T-helper 1 cell treated with Interleukin-12 subunit alpha and Interleukin-12 subunit beta and Interleukin-4 antibody, amounts not matched to agents 30 ng/mL and 1 ng/mL, for 36 hours (primary cell): ENCODE measurements at regions not wholly inside any gene's neighbourhood (a gene's known extent, or its start where the extent isn't known, plus 50 kb on each side); places are given as distances from the start of the nearest gene placed in this dataset.

Experiments
- intact Hi-C: fragments of 100-400 bp; cut with micrococcal nuclease; formaldehyde crosslinking; loops from one replicate; pipeline ENCODE4 v1.15.1; 2024

DNA sequence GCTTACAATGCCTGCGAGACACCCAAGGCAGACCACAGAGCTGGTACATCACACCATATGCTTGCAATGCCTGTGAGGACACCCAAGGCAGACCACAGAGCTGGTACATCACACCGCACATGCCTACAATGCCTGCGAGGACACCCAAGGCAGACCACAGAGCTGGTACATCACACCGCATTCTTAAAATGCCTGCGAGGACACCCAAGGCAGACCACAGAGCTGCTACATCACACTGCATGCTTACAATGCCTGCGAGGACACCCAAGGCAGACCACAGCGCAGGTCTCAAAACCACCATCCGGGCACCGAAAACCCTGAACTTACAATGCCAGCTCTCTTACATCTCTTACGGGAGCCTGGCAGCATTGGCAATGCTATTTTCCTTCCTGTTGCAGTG lies 799.6 kb downstream of the GALR1 start:
- intact Hi-C loops: no loop called here

DNA sequence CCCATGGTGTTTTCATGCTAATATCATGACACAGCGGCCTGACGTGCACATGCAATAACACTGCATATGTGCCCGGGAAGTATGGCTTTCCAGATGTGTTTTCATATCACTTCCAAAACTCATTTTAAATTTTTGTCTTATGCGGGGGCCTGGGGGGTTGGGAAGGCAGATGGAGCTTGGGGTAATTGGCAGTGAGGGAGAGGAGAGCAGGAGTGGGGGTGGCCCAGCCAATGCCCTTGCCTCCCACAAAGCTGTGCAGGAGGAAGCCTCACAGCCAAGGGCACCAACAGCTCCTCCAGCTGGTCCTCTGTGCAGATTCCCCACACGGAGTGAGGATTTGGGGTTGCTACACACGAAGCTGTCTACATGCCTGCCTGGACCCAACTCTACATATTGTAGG lies 805.2 kb downstream of the GALR1 start:
- intact Hi-C loops: no loop called here

DNA sequence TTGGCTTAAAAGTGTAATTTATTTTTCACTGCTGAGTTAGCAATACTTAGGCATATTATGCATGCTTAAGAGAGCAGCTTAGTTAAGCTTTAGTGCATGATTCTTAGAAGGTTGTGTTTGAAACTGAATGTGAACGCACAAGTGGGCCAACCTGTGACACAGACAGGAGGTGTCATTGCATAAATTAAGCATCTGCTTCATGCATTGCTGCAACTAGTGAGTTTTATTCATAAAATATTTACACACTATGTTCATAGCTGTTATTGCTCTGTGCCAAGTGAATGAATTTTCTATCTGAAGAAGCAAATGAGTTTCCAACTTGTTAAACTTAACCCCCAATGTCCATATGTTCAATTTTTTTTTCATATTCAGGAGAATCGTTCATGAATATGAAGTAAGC lies 806.4 kb downstream of the GALR1 start:
- intact Hi-C loops: no loop called here

DNA sequence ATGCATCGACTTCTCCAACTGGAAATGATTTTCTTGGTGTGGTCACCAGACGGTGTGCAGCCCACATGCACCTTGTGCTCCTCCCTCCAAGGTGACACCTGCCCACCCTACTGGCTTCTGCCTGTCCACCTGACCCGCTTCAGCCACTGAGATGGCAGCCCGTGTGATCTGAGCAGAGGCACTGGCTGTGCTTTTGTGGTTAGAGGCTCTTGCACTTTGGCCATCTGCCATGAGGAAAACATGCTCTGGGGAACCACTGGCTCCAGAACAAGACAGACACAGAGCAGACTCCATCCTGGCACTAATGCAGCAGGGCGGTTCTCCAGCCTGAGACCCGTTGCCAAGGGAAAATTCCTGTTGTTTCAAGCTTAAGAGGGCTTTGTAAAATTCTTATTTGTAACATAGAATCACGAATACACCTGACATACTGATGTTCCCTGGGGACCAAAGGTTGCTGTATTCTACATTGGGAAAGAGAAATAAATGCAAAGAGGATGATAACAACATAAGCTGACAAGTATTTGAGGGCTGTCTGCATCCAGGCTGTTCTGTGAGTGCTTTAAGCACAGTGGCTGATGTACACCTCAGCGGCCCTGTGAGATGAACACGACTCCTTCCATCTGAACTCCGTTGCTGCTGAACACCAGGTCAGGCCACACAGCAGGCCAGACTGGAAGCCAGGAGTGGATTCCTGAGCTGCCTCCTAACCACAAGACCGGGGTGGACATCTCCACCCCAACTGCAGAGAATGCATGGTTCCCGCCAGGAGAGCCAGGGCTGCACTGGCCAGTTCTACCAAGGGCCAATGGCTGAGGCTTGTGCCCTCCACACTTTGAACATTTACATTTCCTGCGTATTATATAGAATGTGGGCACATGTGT lies 820.4 kb downstream of the GALR1 start:
- intact Hi-C loops: no loop called here

DNA sequence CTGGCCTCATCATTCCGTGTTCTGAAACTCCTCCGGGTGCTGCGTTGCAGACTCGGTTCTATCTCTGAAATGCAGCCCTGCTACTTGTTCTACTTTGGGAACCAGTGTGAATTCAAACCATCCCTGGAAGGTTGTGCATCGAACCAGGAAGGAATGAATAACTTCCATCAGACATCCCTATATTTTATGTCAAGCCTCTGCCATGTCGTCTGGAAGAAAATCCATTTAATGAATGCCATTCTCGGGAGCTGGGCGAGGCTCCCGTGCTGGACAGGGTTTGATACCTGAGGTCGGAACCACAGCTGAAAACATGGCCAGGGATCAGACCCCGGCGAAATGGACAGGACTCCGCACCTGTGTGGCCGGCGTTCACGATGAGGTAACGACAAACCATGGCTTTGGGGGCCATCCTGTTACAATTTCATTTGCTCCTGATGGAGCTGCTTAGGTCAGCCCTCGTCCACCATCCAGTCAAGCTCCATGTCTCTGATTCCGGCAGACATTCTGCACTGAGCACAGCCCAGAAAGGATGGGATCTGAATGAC lies 821.6 kb downstream of the GALR1 start:
- intact Hi-C loops: no loop called here

DNA sequence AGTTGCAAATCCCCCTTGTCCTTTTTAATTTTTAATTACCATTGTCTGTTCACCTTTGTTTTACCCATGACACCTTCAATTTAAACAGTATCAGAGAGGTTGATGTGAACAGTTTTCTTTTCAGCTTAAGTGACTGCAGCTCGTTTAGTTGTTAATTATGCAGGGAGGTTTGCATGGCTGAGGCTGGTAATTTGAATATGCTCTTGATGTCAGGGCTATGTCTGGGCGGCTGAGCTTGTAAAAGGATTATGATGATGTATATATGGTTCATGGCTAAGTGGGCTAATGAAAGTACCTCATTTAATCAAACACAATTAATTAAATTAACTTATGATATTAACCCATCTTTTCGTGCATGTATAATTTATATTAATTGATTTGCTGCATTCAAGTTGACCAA lies 822.1 kb downstream of the GALR1 start:
- intact Hi-C loops: no loop called here

DNA sequence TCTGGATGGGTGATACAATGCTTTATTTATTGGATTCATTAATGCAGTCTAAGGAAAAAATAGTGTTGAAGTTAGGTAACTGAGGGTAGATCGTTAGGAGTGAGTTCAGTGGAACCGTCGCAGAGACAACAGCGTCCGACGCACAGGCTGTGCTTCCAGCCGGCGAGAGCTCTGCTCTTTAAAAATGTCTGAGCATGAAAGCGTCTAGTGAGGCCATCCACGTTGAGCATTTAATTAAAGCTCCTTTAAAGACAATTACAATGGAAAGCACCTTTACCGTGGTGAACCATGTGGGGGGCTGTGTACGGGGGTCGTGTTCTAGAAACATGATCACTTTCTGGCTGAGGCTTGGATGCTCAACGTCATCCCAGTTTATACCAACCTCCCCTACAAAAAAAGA lies 822.7 kb downstream of the GALR1 start:
- intact Hi-C loops: no loop called here

DNA sequence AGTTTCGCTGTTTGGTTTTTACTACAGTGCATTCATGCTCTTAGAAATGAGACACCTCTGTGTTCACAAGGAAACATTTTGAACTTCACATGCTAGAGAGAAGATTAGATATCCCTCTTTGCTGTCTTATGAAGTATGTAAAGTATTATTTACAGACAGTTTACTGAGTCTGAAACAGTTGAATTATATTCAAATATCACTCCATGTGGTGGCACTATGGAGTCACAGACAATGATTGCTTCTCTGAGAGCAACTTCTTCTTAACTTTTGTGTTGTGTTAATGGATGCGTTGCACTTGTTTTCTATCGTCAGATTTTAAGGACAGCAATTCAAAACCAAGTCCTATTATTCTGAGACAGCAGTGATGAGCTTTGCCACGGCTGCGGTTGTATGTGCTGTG lies 823.6 kb downstream of the GALR1 start:
- intact Hi-C loops: no loop called here

DNA sequence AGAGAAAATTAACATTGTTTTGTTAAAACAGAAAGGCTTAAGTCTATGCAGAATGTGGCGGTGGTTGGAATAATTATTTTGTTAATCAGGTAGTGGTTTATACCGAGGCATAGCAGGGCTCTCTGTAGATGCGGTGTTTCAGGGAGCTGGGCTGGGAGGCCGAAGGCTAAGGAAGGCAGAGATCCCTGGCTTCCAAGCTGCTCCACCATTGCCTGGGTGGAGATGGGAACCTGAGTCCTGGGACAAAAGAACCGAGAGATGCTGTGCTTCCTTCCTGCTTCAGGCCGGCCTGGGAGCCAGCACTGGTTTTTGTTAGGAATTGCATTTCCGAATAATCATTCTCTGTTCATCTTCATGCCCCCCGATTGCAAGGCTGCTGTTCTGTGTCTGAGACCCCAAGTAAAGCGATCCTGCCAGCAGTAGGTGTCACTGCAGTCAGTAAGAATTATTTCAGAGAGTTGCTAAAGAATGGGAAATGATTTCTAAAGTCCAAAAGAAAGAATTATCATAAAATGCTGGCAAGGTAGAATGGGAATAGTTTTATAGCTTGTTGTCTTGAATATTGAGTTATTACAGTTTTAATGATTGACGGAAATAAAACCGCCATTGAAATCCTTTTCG lies 824.9 kb downstream of the GALR1 start:
- intact Hi-C loops: no loop called here

DNA sequence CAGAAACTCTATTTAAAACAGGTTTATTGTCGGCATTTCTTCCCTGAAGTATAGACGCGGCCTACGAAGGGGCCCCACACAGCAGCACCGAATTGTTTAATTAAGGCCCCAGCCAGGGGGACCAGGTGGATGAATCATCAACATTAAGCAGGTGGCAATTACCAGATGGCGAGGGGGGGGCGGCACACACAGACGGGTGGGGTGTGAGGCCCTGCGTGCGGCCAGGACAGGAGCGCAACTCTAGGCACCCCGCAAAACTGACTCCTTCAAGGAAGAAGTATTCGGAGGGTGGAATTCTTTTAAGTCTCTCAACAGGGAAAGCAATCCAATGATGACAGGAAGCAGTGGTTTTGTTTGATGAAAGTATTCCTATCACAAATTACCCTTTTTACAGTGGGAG lies 830.4 kb downstream of the GALR1 start:
- intact Hi-C loops: no loop called here

DNA sequence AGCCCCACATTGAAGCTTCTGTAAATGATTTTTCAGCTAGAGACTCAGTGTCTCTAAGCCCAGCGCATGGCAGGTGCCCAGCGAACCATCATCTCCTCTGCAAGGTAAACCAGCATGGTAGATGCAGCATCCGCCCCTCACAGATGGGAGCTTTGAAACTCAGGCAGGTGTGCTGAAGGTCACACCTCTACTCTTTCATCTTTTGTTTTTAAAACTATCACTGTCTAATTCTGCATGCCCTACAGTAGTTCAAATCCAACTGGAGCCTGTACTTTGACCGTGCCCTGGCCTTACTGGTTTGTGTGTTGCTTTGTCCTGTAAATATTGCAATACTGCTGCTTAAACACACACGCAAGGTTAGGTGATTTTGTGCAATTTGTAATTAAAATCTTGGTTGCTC lies 831.1 kb downstream of the GALR1 start:
- intact Hi-C loops: no loop called here

DNA sequence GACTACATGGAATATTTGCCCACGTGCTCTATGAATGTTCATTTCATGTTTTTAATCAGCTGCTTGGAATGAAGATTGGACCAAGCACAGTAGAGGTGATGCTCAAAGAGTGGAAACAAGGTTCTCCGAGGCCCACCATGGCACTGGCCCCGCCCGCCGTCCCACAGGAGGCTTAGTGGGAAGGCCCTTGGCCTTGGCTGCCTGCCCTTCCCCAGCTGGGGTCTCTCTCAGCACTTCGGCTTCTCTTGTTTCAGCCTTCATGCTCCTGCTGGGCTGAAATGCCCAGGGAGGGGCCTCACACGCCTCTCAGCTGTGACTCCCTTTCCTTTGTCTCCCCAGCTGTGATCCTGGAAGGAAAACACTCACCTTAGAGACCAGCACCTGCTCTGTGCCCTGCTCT lies 833.2 kb downstream of the GALR1 start:
- intact Hi-C loops: no loop called here

DNA sequence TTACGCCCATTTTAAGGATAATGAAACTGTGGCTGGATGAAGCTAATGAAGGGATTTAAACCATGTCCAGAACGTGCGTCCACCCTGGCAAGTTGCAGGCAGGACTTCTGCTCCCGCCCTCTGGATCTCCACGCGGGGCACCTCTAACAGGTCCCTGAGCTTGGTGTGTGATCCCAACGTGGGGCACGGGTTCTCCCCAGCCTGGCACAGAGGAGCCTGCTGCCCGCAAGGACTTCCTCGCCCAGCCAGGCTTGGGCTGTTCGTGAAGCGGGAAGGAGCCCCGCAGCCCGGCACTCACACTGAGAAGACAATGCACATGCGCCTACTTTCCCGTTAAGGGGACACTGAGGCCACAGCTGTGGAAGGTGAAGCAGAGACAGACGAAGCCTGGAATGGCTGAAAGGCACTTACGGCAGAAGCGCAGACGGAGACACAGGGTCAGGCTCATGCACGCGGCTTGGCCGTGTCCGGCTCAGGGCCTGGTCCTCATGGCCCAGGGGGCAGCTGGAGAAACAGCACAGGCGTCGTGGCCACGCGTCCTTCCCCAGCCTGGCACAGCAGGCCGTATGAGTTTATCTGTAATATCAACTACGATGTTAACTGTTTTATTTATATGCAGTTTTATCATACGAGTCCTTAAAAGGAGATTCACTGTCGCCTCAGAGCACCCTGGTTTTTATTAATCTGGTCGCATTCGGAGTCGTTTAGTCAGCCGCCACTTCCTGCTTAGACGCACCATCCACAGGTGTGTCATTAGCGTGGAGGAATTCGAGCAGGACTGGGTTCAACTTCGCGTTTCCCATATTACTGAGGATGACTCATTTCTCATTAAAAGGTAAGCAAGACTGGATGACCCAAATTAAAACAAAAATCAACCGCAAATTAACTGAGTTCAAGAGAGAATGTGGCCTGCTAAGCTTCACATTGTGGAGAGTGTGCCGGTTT lies 835.9 kb downstream of the GALR1 start:
- intact Hi-C loops: no loop called here

DNA sequence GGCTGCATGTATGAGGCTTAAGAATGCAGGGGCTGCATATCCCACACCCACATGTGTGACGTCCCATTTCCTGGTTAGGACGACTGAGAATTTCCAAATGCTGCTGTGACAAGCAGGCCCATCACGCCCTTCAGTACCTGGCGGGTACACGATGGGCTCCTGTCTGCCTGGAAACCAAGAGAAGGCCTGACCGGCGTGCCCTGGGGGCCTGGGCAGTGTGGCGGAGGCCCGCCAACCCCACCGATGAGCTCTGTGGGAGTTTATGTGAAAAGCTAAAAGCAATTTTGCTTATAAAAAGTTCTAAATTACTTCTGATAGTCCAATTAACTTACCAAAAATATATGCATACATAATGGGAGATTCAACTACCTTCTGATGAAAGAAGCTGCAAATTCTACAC lies 837.3 kb downstream of the GALR1 start:
- intact Hi-C loops: no loop called here

DNA sequence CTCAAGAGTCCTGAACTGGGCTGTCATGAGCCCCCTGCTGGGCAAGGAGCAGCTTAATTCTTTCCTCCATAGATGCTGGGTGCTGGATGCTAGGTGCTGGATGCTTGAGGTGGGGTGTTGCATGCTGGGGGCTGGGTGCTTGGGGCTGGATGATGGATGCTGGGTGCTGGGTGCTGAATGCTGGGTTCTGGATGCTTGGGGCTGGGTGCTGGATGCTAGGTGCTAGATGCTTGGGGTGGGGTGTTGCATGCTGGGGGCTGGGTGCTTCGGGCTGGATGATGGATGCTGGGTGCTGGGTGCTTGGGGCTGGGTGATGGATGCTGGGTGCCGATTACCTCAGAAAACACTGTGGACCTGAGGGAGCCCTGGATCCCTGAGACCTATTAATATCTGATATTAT lies 837.7 kb downstream of the GALR1 start:
- intact Hi-C loops: no loop called here

DNA sequence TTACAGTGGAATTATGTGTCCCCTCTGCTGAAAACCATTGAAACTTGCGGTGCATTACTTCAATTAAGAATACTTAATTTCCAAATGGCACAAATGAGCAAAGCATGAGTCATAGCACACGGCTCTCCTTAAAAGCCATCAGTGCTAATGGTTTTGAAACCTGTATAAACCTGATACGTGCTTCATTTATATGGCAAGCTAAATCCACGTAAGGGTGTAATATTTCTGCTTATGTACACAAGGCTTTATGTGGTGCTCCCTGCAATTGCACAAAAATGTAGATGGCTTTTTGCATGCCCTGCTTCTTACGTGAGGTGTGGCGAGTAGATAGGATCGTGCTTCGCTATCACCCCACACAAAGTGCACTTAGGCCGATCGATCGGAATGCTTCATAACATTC lies 840.9 kb downstream of the GALR1 start:
- intact Hi-C loops: no loop called here

DNA sequence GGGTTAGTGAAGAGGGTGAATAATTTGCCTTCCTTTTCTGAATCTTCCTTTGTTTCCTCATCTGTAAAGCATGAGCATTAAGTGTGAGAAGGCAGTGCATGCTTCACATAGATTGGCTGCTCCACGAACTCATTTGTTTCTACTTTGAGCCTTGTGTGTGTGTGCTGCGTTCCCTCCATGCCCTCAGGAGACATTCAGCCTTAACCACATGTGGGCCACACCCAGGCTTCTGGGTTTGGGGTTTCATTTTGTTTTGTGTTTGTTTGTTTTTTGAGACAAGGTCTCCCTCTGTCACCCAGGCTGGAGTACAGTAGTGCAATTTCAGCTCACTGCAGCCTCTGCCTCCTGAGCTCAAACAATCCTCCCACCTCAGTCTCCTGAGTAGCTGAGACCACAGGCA lies 843.3 kb downstream of the GALR1 start:
- intact Hi-C loops: no loop called here

DNA sequence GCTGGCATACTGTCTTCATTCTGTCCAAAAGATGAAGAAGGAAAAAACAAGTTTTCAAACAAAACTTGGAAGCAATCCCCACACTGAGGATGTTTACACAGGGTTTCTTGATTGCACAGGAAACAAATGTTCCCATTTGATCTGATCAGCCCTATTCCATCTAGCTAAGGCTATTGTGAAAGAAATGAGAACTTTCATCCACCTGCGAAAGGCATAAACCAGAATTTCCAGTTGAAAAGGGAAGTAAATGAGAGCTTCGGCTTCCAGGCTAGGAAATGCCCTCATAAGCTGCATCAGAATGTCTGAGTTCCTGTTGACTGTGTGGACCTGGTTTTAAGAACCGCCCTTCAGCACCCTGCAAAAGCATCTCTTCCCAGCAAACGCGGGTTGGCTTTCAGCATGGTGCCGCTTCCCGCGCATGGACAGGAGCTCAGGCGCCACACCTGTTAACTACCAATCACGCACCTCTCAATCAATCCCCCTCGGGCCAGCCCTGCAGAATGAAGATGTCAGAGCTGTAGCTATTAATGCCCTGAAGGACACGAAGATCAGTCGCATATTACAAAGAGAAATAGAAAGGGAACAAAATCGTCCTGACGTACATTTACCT lies 850.4 kb downstream of the GALR1 start:
- intact Hi-C loops: no loop called here

DNA sequence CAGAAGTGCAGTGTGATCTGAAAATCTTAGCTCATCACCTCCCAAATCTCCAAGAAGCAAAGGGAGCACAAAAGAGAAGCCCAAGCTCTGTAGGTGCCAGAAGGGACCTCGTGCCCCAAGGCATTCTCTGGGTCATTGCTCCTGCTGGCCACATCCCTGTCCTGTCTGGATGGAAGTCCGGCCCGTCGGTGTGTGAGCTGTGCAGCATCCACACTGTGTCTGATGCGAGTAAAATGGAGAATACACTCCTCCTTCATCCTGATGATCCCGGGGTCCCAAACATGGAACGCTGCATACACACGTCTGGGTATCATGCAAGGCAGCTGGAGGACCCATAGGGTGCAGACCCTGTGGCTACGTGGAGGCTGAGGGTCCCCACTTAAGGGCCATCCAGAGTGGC lies 851.4 kb downstream of the GALR1 start:
- intact Hi-C loops: no loop called here

DNA sequence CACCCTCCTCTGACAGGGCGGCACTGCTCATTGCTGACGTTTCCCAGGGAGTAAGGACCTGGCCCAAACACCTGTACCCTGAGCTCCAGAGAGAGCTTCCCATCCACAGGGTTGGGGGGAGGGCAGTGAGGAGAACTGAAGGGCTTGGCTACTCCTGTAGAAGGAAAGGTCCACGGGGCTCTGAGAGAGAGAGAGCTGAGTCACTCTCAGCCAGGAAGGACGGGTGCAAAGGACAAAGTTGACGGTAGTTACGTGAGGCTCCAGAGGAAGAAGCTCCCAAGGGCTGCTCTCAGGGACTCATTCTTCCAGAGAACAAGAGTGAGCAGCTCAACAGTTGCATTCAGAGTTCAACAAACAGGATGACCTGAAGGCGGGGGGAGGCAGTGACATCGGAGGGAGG lies 852.5 kb downstream of the GALR1 start:
- intact Hi-C loops: no loop called here

DNA sequence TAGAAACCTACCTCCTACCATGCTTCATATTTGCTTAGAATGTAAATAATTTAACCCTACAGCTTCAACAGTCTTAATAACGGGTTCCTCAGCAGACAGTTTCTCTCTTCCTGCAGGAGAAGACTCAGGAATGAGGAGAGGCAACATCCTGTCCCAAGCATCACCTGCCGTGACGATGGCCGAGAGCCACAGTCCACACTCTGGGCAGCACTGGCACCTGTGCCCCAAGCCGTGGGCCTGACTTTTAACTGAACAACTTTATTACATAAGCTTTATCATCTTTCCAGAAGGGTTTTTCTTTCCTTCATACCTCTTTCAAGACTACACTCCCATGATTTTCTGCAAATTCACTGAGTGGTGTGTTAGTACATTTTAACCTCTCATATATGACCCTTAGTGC lies 856.0 kb downstream of the GALR1 start:
- intact Hi-C loops: no loop called here
